Mammary epithelial cell (primary cell): ENCODE measurements at regions not wholly inside any gene's neighbourhood (a gene's known extent, or its start where the extent isn't known, plus 50 kb on each side); places are given as distances from the start of the nearest gene placed in this dataset.

ENCODE experiments used
- CTCF ChIP-seq, 2 donors: IDR thresholded peaks in 1 of 2; conservative IDR thresholded peaks in 1 of 2; 2 replicates each; pipeline ENCODE4 v1.5.1; 2011 to 2012; ENCODE audit warnings: inconsistent platforms in 2 of 2, low read length in 2 of 2, mild to moderate bottlenecking in 2 of 2, control low read depth in 1 of 2, low read depth in 1 of 2; ENCODE audit not compliant: insufficient read depth in 1 of 2; ENCODE audit errors: extremely low read depth in 1 of 2
- EZH2 ChIP-seq: IDR thresholded peaks from 2 replicates; pipeline ENCODE4 v1.6.1; 2012; ENCODE audit warnings: low read length, inconsistent platforms, borderline replicate concordance

DNA sequence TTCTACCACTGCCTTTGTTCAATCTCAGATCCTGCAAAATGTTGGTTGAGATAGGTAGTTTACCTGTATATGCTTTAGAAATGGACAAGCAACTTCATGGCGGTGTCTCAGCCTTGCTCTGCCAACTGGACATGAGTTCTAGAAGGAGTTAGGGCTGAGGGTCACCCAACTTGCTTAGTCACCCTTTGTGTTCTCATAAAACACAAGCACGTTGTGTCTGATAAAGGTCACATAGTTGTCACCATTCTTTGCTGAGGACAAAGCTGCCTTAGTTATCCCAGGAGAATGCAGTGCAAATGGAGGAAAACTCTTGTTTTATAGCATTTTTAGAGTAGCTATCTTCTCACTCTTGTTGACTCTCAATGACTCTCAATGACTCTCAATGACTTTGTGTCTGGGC, 218.4 kb upstream of the TMTC4 start:
- TF ChIP-seq EZH2 = no peak
- TF ChIP-seq CTCF (conservative IDR thresholded peaks at IDR 0.05 in 1 of 2, IDR thresholded peaks at IDR 0.05 in 1 of 2; ENCODE audit: extremely low read depth in 1 of 2, insufficient read depth in 1 of 2, low read depth in 1 of 2, low read length in 2 of 2) = no peak
